Liver (tissue), 8 donors: ENCODE measurements at regions not wholly inside any gene's neighbourhood (a gene's known extent, or its start where the extent isn't known, plus 50 kb on each side); places are given as distances from the start of the nearest gene placed in this dataset.

Source experiments
- DNase-seq: peaks from one replicate; pipeline ENCODE4 v3.0.0-alpha.2; 2017; ENCODE audit warnings: low spot score
- H3K27ac ChIP-seq, 2 donors: one replicate each; pipeline ENCODE4 v1.7.0; 2013; ENCODE audit warnings: inconsistent platforms in 2 of 2, low read length in 2 of 2, control low read depth in 1 of 2, low read depth in 1 of 2, mild to moderate bottlenecking in 1 of 2
- H3K27me3 ChIP-seq, 4 donors: one replicate each; pipeline versions ENCODE4 v1.6.1 to v1.7.0; 2013; ENCODE audit warnings: low read length in 3 of 4, inconsistent platforms in 1 of 4, mild to moderate bottlenecking in 1 of 4, moderate library complexity in 1 of 4; ENCODE audit not compliant: control insufficient read depth in 4 of 4, insufficient read depth in 4 of 4
- H3K36me3 ChIP-seq, 4 donors: one replicate each; pipeline versions ENCODE4 v1.6.1 to v1.7.0; 2013; ENCODE audit warnings: low read length in 3 of 4, mild to moderate bottlenecking in 3 of 4, low read depth in 1 of 4, moderate library complexity in 1 of 4; ENCODE audit not compliant: control insufficient read depth in 4 of 4, insufficient read depth in 3 of 4
- H3K4me1 ChIP-seq, 4 donors: one replicate each; pipeline versions ENCODE4 v1.6.1 to v1.7.0; 2013; ENCODE audit warnings: low read length in 3 of 4, mild to moderate bottlenecking in 3 of 4, moderate library complexity in 1 of 4; ENCODE audit not compliant: control insufficient read depth in 4 of 4, insufficient read depth in 4 of 4
- H3K4me3 ChIP-seq, 3 donors: one replicate each; pipeline versions ENCODE4 v1.6.1 to v1.7.0; 2013; ENCODE audit warnings: low read length in 3 of 3, control low read depth in 1 of 3, low read depth in 1 of 3, mild to moderate bottlenecking in 1 of 3
- H3K9ac ChIP-seq, 2 donors: one replicate each; pipeline ENCODE4 v1.7.0; 2013; ENCODE audit warnings: low read length in 2 of 2, mild to moderate bottlenecking in 2 of 2, moderate library complexity in 2 of 2, control low read depth in 1 of 2, low read depth in 1 of 2
- H3K9me3 ChIP-seq, 4 donors: one replicate each; pipeline versions ENCODE4 v1.6.1 to v1.7.0; 2013; ENCODE audit warnings: low read length in 3 of 4; ENCODE audit not compliant: control insufficient read depth in 4 of 4
- CTCF ChIP-seq: fragments of 150-350 bp; IDR thresholded peaks from 2 replicates; pipeline ENCODE4 v1.5.1; 2017; ENCODE audit warnings: improper control_type of control experiment, low read depth, low read length; ENCODE audit not compliant: missing input control
- EGR1 ChIP-seq, 2 donors: IDR thresholded peaks; 2 replicates each; pipeline ENCODE4 v1.6.1; 2016 to 2018; ENCODE audit warnings: antibody characterized with exemption in 2 of 2, low read depth in 2 of 2
- FOXA1 ChIP-seq: IDR thresholded peaks from 2 replicates; pipeline ENCODE4 v1.6.1; 2016; ENCODE audit warnings: antibody characterized with exemption
- GABPA ChIP-seq, 2 donors: IDR thresholded peaks in 1 of 2; conservative IDR thresholded peaks in 1 of 2; 2 replicates each; pipeline ENCODE4 v1.6.1; 2016; ENCODE audit warnings: antibody characterized with exemption in 2 of 2, mild to moderate bottlenecking in 1 of 2, moderate library complexity in 1 of 2
- HNF4A ChIP-seq, 2 donors: conservative IDR thresholded peaks; 2 replicates each; pipeline ENCODE4 v1.6.1; 2016; ENCODE audit warnings: antibody characterized with exemption in 2 of 2, mild to moderate bottlenecking in 2 of 2
- HNF4G ChIP-seq: IDR thresholded peaks from 2 replicates; pipeline ENCODE4 v1.6.1; 2016; ENCODE audit warnings: antibody characterized with exemption
- JUND ChIP-seq, 2 donors: IDR thresholded peaks; 2 replicates each; pipeline ENCODE4 v1.6.1; 2016; ENCODE audit warnings: antibody characterized with exemption in 2 of 2
- MAX ChIP-seq: IDR thresholded peaks from 2 replicates; pipeline ENCODE4 v1.6.1; 2016; ENCODE audit warnings: antibody characterized with exemption
- NR2F2 ChIP-seq: IDR thresholded peaks from 2 replicates; pipeline ENCODE4 v1.6.1; 2016; ENCODE audit warnings: antibody characterized with exemption
- RAD21 ChIP-seq, 2 donors: IDR thresholded peaks; 2 replicates each; pipeline ENCODE4 v1.6.1; 2016; ENCODE audit warnings: antibody characterized with exemption in 2 of 2, mild to moderate bottlenecking in 2 of 2
- REST ChIP-seq: IDR thresholded peaks from 2 replicates; pipeline ENCODE4 v1.6.1; 2016; ENCODE audit warnings: antibody characterized with exemption, mild to moderate bottlenecking
- RXRA ChIP-seq, 2 donors: IDR thresholded peaks; 2 replicates each; pipeline ENCODE4 v1.6.1; 2017 to 2018; ENCODE audit warnings: antibody characterized with exemption in 2 of 2, mild to moderate bottlenecking in 1 of 2
- SP1 ChIP-seq: IDR thresholded peaks from 2 replicates; pipeline ENCODE4 v1.6.1; 2018; ENCODE audit warnings: antibody characterized with exemption, mild to moderate bottlenecking
- TAF1 ChIP-seq: conservative IDR thresholded peaks from 2 replicates; pipeline ENCODE4 v1.6.1; 2016; ENCODE audit warnings: antibody characterized with exemption, mild to moderate bottlenecking
- YY1 ChIP-seq: IDR thresholded peaks from 2 replicates; pipeline ENCODE4 v1.6.1; 2016; ENCODE audit warnings: antibody characterized with exemption, mild to moderate bottlenecking
- ZBTB33 ChIP-seq: IDR thresholded peaks from 2 replicates; pipeline ENCODE4 v1.6.1; 2016; ENCODE audit warnings: antibody characterized with exemption
- WGBS: extraction: QIAGEN DNeasy Blood & Tissue Kit; methylation state at CpG from one replicate; pipeline ENCODE4 v1.1.7; 2013; 5-methylcytosine and 5-hydroxymethylcytosine counted together
- donor health status: healthy.
- donor health status: healthy.
- donor health status: healthy.
- donor health status: healthy.
- donor health status: healthy.

- Histone ChIP-seq H3K4me1 (no peaks in the 10 kb centered on the region), H3K27me3 (no peaks in the 10 kb centered on the region), H3K4me3 (no peak overlapping the region), H3K9me3 (no peaks in the 10 kb centered on the region), H3K9ac (no peak overlapping the region), H3K27ac (no peak overlapping the region), H3K36me3 (peaks cover 0 to 4% (median 0%) of the 10 kb centered on the region in 4 donors)
- 86% methylated on average over 3 of the region's 3 CpGs for WGBS
- DNase-seq, result no peak
- TF ChIP-seq EGR1 (IDR thresholded peaks at IDR 0.05; ENCODE audit: low read depth in 2 of 2), result no peak
- no peak for TF ChIP-seq HNF4A (conservative IDR thresholded peaks at IDR 0.05)
- TF ChIP-seq ZBTB33, result no peak
- no peak for TF ChIP-seq HNF4G
- no peak for TF ChIP-seq TAF1
- TF ChIP-seq RXRA (IDR thresholded peaks at IDR 0.05), result no peak
- no peak for TF ChIP-seq NR2F2
- no peak for TF ChIP-seq REST
- TF ChIP-seq SP1, result no peak
- no peak for TF ChIP-seq CTCF
- no peak for TF ChIP-seq YY1
- TF ChIP-seq GABPA (IDR thresholded peaks at IDR 0.05 in 1 of 2, conservative IDR thresholded peaks at IDR 0.05 in 1 of 2), result no peak
- TF ChIP-seq RAD21 (IDR thresholded peaks at IDR 0.05), result no peak
- TF ChIP-seq MAX, result no peak
- no peak for TF ChIP-seq JUND (IDR thresholded peaks at IDR 0.05)
- TF ChIP-seq FOXA1, result no peak
Observed at GRCh38 chr5:68418201-68418600, 202.6 kb downstream of the PIK3R1 start.

- no peak overlapping the region for H3K9ac ChIP-seq
- no peak overlapping the region for H3K27ac ChIP-seq
- peaks cover 0 to 4% (median 0%) of the 10 kb centered on the region in 4 donors for H3K36me3 ChIP-seq
- no peaks in the 10 kb centered on the region for H3K27me3 ChIP-seq
- no peak overlapping the region for H3K4me3 ChIP-seq
- no peaks in the 10 kb centered on the region for H3K4me1 ChIP-seq
- WGBS, result 91% methylated on average over 3 of the region's 3 CpGs
- TF ChIP-seq REST, result no peak
- no peaks in the 10 kb centered on the region for H3K9me3 ChIP-seq
- no peak for DNase-seq
Observed at GRCh38 chr5:68418680-68419079, 203.1 kb downstream of the PIK3R1 start.
